ENCODE measurements at regions not wholly inside any gene's neighbourhood (a gene's known extent, or its start where the extent isn't known, plus 50 kb on each side); places are given as distances from the start of the nearest gene placed in this dataset.

- Histone ChIP-seq H3K27ac (ENCODE audit: extremely low read length, insufficient read depth, low read length) (no peak overlapping the region), H3K36me3 (replicated peaks in 1 of 2; ENCODE audit: control insufficient read depth in 1 of 2, insufficient read depth in 2 of 2, low read length in 2 of 2) (no peaks in the 10 kb centered on the region), H2AFZ (ENCODE audit: low read length) (no peak overlapping the region), H3K79me2 (ENCODE audit: insufficient read depth, low read length) (no peaks in the 10 kb centered on the region), H3K9me3 (ENCODE audit: low read length) (peaks cover 15% of the 10 kb centered on the region), H3K27me3 (ENCODE audit: control insufficient read depth in 1 of 2, insufficient read depth in 2 of 2, low read length in 2 of 2) (no peaks in the 10 kb centered on the region; a peak in 1 of 5 replicates), H3K4me3 (replicated peaks in 1 of 3; ENCODE audit: insufficient read depth in 1 of 3, low read depth in 2 of 3, low read length in 3 of 3) (no peak overlapping the region), H3K9ac (ENCODE audit: insufficient read depth, low read depth, low read length) (no peak overlapping the region), H3K4me1 (ENCODE audit: insufficient read depth, low read length) (no peaks in the 10 kb centered on the region), H4K20me1 (ENCODE audit: insufficient read depth, low read length) (no peaks in the 10 kb centered on the region), H3K4me2 (ENCODE audit: low read depth, low read length) (no peak overlapping the region)
- CTCF ChIA-PET (ENCODE audit: low intra/inter-chr PET ratio, low total read pairs): no interaction called here
- BruUV-seq (replicated peaks): no TSS peak
- POLR2A ChIA-PET: no interaction called here
- ATAC-seq (no peak), FAIRE-seq (no peak), DNase-seq (ENCODE audit: low spot score) (no peak)
- in situ Hi-C loops (cut with HindIII; ENCODE audit: extremely low pct_ligation_motif_present, low pct_unique_long_range_greater_than_20kb): no loop called here
- 3% methylated on average over 2 of the region's 2 CpGs for WGBS (ENCODE audit: low lambda C conversion rate)
- intact Hi-C loops (cut with micrococcal nuclease; ENCODE audit: unreplicated experiment): no loop called here
- TF ChIP-seq RFXAP (CRISPR knock-in tag; IDR thresholded peaks at IDR 0.05; ENCODE audit: borderline replicate concordance): no peak
- TF ChIP-seq ZNF101 (CRISPR knock-in tag; IDR thresholded peaks at IDR 0.05; ENCODE audit: borderline replicate concordance, low read depth): no peak
- TF ChIP-seq KMT2A (CRISPR knock-in tag; IDR thresholded peaks at IDR 0.05): no peak
- TF ChIP-seq ZNF83 (CRISPR knock-in tag; IDR thresholded peaks at IDR 0.05; ENCODE audit: borderline replicate concordance): no peak
- no peak for TF ChIP-seq CSRNP1 (CRISPR knock-in tag; IDR thresholded peaks at IDR 0.05)
- TF ChIP-seq PHF21A (CRISPR knock-in tag; IDR thresholded peaks at IDR 0.05): no peak
- TF ChIP-seq ZKSCAN1 (IDR thresholded peaks at IDR 0.05; ENCODE audit: low read length): no peak
- no peak for TF ChIP-seq JARID2 (CRISPR knock-in tag; IDR thresholded peaks at IDR 0.05; ENCODE audit: insufficient replicate concordance)
- TF ChIP-seq, protein P1, sequence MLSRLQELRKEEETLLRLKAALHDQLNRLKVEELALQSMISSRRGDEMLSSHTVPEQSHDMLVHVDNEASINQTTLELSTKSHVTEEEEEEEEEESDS (CRISPR knock-in tag; IDR thresholded peaks at IDR 0.05; ENCODE audit: borderline replicate concordance): no peak
- TF ChIP-seq WIZ (CRISPR knock-in tag; IDR thresholded peaks at IDR 0.05): no peak
- TF ChIP-seq NFIB (CRISPR knock-in tag; IDR thresholded peaks at IDR 0.05; ENCODE audit: borderline replicate concordance): no peak
- no peak for TF ChIP-seq PREB (CRISPR knock-in tag; IDR thresholded peaks at IDR 0.05)
- no peak for TF ChIP-seq ZNF781 (CRISPR knock-in tag; IDR thresholded peaks at IDR 0.05; ENCODE audit: borderline replicate concordance, not compliant biosample characterization)
- no peak for TF ChIP-seq AGO1 (IDR thresholded peaks at IDR 0.05; ENCODE audit: low read depth, low read length, poor library complexity, severe bottlenecking)
- TF ChIP-seq ZNF564 (CRISPR knock-in tag; IDR thresholded peaks at IDR 0.05): no peak
- TF ChIP-seq, protein P2, sequence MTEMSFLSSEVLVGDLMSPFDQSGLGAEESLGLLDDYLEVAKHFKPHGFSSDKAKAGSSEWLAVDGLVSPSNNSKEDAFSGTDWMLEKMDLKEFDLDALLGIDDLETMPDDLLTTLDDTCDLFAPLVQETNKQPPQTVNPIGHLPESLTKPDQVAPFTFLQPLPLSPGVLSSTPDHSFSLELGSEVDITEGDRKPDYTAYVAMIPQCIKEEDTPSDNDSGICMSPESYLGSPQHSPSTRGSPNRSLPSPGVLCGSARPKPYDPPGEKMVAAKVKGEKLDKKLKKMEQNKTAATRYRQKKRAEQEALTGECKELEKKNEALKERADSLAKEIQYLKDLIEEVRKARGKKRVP (CRISPR knock-in tag; IDR thresholded peaks at IDR 0.05): no peak
Measured at GRCh38 chr16:65936096-65936495, 430.4 kb upstream of the CDH5 start.
